GM12878 (cell line): ENCODE measurements at regions not wholly inside any gene's neighbourhood (a gene's known extent, or its start where the extent isn't known, plus 50 kb on each side); places are given as distances from the start of the nearest gene placed in this dataset.

Source experiments
- ATAC-seq: fragments of 200-7000 bp; cut with Tn5 transposase; 3 replicates; pipeline ENCODE4 v1.9.1; 2020; ENCODE audit warnings: mild to moderate bottlenecking, moderate library complexity
- BruUV-seq: library from RNA; stranded (reverse); fragments of 400-500 nt; replicated peaks from 2 replicates; lab custom pipeline; 2021; lab: Mats Ljungman, UMichigan
- CTCF ChIA-PET: fragments of 300-600 bp; sonication (Branson Sonifier 250); formaldehyde crosslinking; extraction: SDS; loops from one replicate; lab custom pipeline; 2021; ENCODE audit warnings: inconsistent platforms; lab: Yijun Ruan, JAX
- POLR2A ChIA-PET: fragments of 350-600 bp; formaldehyde crosslinking; extraction: SDS; loops from one replicate; lab custom pipeline; 2021; ENCODE audit warnings: inconsistent platforms; lab: Charles Lee
- RAD21 ChIA-PET: fragments of 300-600 bp; sonication (Branson Sonifier 250); formaldehyde crosslinking; loops from one replicate; lab custom pipeline; 2023; ENCODE audit warnings: antibody characterized with exemption; ENCODE audit not compliant: unreplicated experiment; lab: Charles Lee
- SMC1A ChIA-PET: fragments of 300-600 bp; sonication (Branson Sonifier 250); formaldehyde crosslinking; loops from one replicate; lab custom pipeline; 2023; ENCODE audit not compliant: unreplicated experiment, uncharacterized antibody; lab: Charles Lee
- DNase-seq: peaks from one replicate; pipeline ENCODE4 v3.0.0-alpha.2; 2011; ENCODE audit warnings: low read depth, low spot score
- FAIRE-seq: peaks from 3 replicates; lab custom pipeline; 2011; peaks lifted over from hg19 to GRCh38; lab: Jason Lieb, UNC
- H2AFZ ChIP-seq: 2 replicates; pipeline ENCODE4 v1.6.0; 2011; ENCODE audit warnings: low read depth, low read length, control low read depth; ENCODE audit not compliant: control insufficient read depth
- H3K27ac ChIP-seq: 2 replicates; pipeline ENCODE4 v1.5.1; 2011; ENCODE audit warnings: control low read depth; ENCODE audit not compliant: control insufficient read depth, insufficient read depth
- H3K27me3 ChIP-seq, 2 experiments: replicated peaks in 1 of 2; 2 replicates each; pipeline versions ENCODE4 v1.6.0 to v1.6.1; 2011; ENCODE audit warnings: low read length in 1 of 2; ENCODE audit not compliant: control insufficient read depth in 2 of 2, insufficient read depth in 2 of 2
- H3K36me3 ChIP-seq, 2 experiments: 2 replicates each; pipeline ENCODE4 v1.5.1; 2011; ENCODE audit warnings: low read length in 1 of 2; ENCODE audit not compliant: control insufficient read depth in 2 of 2, insufficient read depth in 2 of 2
- H3K4me1 ChIP-seq: 2 replicates; pipeline ENCODE4 v1.6.1; 2011; ENCODE audit warnings: mild to moderate bottlenecking, low read length, moderate library complexity, mixed read lengths; ENCODE audit not compliant: control insufficient read depth, insufficient read depth
- H3K4me2 ChIP-seq: 2 replicates; pipeline ENCODE4 v1.6.0; 2011; ENCODE audit warnings: control low read depth; ENCODE audit not compliant: control insufficient read depth, insufficient read depth
- H3K4me3 ChIP-seq: fragments of 200-600 bp; sonication (generic); 2 replicates; pipeline ENCODE4 v1.5.1; 2016
- H3K79me2 ChIP-seq: 2 replicates; pipeline ENCODE4 v1.6.0; 2011; ENCODE audit warnings: low read length; ENCODE audit not compliant: control insufficient read depth, insufficient read depth
- H3K9ac ChIP-seq: 2 replicates; pipeline ENCODE4 v1.8.0; 2011; ENCODE audit warnings: low read length, control low read depth, mixed read lengths; ENCODE audit not compliant: control insufficient read depth, insufficient read depth
- H3K9me3 ChIP-seq: replicated peaks from 3 replicates; pipeline ENCODE4 v1.5.1; 2011; ENCODE audit warnings: mild to moderate bottlenecking, low read length; ENCODE audit not compliant: control insufficient read depth, insufficient read depth
- H4K20me1 ChIP-seq: 2 replicates; pipeline ENCODE4 v1.6.0; 2011; ENCODE audit not compliant: control insufficient read depth, insufficient read depth
- ATF7 ChIP-seq: fragments of 450-650 bp; IDR thresholded peaks from 2 replicates; pipeline ENCODE4 v1.6.1; 2016; ENCODE audit warnings: low read depth, mild to moderate bottlenecking
- CBX3 ChIP-seq: fragments of 200-600 bp; sonication (generic); IDR thresholded peaks from 2 replicates; pipeline ENCODE4 v1.6.1; 2016; ENCODE audit warnings: low read depth, borderline replicate concordance
- E2F4 ChIP-seq: IDR thresholded peaks from 2 replicates; pipeline ENCODE4 v1.6.1; 2012; ENCODE audit warnings: low read depth, low read length, improper control_type of control experiment
- GATAD2B ChIP-seq: fragments of 450-650 bp; conservative IDR thresholded peaks from 2 replicates; pipeline ENCODE4 v1.6.1; 2017; ENCODE audit warnings: low read depth, mild to moderate bottlenecking, moderate library complexity
- IRF4 ChIP-seq: IDR thresholded peaks from 2 replicates; pipeline ENCODE4 v1.6.1; 2011; ENCODE audit warnings: low read depth, low read length
- MYB ChIP-seq: fragments of 150-350 bp; IDR thresholded peaks from 2 replicates; pipeline ENCODE4 v1.6.1; 2014; ENCODE audit warnings: mild to moderate bottlenecking, low read depth, low read length, borderline replicate concordance
- NFYB ChIP-seq: IDR thresholded peaks from 2 replicates; pipeline ENCODE4 v1.6.1; 2011; ENCODE audit warnings: low read depth, mild to moderate bottlenecking, low read length, improper control_type of control experiment, moderate library complexity; ENCODE audit not compliant: insufficient read depth
- PKNOX1 ChIP-seq: fragments of 450-650 bp; IDR thresholded peaks from 2 replicates; pipeline ENCODE4 v1.6.1; 2016; ENCODE audit warnings: mild to moderate bottlenecking
- POLR2AphosphoS5 ChIP-seq: IDR thresholded peaks from 2 replicates; pipeline ENCODE4 v1.6.1; 2011; ENCODE audit warnings: mild to moderate bottlenecking, low read length, inconsistent platforms
- RUNX3 ChIP-seq: IDR thresholded peaks from 2 replicates; pipeline ENCODE4 v1.6.1; 2012; ENCODE audit warnings: low read length, inconsistent platforms
- SIN3A ChIP-seq: IDR thresholded peaks from 2 replicates; pipeline ENCODE4 v1.6.1; 2012; ENCODE audit warnings: low read depth, low read length, improper control_type of control experiment
- SMAD5 ChIP-seq: IDR thresholded peaks from 2 replicates; pipeline ENCODE4 v1.6.1; 2016; ENCODE audit warnings: antibody characterized with exemption, low read depth
- YBX1 ChIP-seq: fragments of 450-650 bp; IDR thresholded peaks from 2 replicates; pipeline ENCODE4 v1.6.1; 2016; ENCODE audit warnings: antibody characterized with exemption
- WGBS: methylation state at CpG from one replicate; pipeline ENCODE4 v1.1.6; 2016; ENCODE audit warnings: low lambda C conversion rate; ENCODE audit not compliant: insufficient replicate concordance, insufficient coverage; ENCODE audit errors: missing lambda C conversion rate; 5-methylcytosine and 5-hydroxymethylcytosine counted together
- in situ Hi-C: fragments of 300-500 bp; cut with MboI; formaldehyde crosslinking; loops from 9 replicates; pipeline ENCODE4 v1.14.3; 2018; ENCODE audit warnings: mixed read lengths
- intact Hi-C: fragments of 100-400 bp; cut with micrococcal nuclease; formaldehyde crosslinking; loops from one replicate; pipeline ENCODE4 v1.14.2; 2022; ENCODE audit not compliant: unreplicated experiment

- in situ Hi-C loops = no loop called here
- H3K27me3 ChIP-seq = no peaks in the 10 kb centered on the region; a peak in 1 of 4 replicates
- no peak overlapping the region for H2AFZ ChIP-seq
- no peak overlapping the region for H3K27ac ChIP-seq
- WGBS = 0% methylated on average over 1 of the region's 1 CpG
- no peaks in the 10 kb centered on the region for H4K20me1 ChIP-seq
- no peaks in the 10 kb centered on the region for H3K9me3 ChIP-seq
- no peak for ATAC-seq
- H3K36me3 ChIP-seq = no peaks in the 10 kb centered on the region
- ChIA-PET CTCF (interaction anchor here (1.2 kb wide), 1 partner anchor 10 kb away, joined by 5 read pairs; no protein-coding TSS in a partner anchor), POLR2A (no interaction called here), SMC1A (no interaction called here), RAD21 (no interaction called here)
- H3K4me2 ChIP-seq = no peak overlapping the region
- no peaks in the 10 kb centered on the region for H3K79me2 ChIP-seq
- no TSS peak for BruUV-seq
- no peak for DNase-seq
- no peaks in the 10 kb centered on the region for H3K4me1 ChIP-seq
- no peak overlapping the region for H3K9ac ChIP-seq
- FAIRE-seq = no peak
- no peak for TF ChIP-seq RUNX3
- no peak for TF ChIP-seq GATAD2B
- no peak for TF ChIP-seq NFYB
- no peak for TF ChIP-seq E2F4
- TF ChIP-seq MYB = no peak
- TF ChIP-seq POLR2AphosphoS5 = no peak
- TF ChIP-seq PKNOX1 = no peak
- TF ChIP-seq SMAD5 = no peak
- no peak for TF ChIP-seq CBX3
- no peak for TF ChIP-seq SIN3A
- TF ChIP-seq YBX1 = no peak
- no peak for TF ChIP-seq IRF4
- TF ChIP-seq ATF7 = no peak
- intact Hi-C loops = no loop called here
- no peak overlapping the region for H3K4me3 ChIP-seq
These were observed 261.4 kb upstream of the TMTC1 start for GRCh38 chr12:30045171-30045570.
